HG03095 (cell line): ENCODE measurements at regions not wholly inside any gene's neighbourhood (a gene's known extent, or its start where the extent isn't known, plus 50 kb on each side); places are given as distances from the start of the nearest gene placed in this dataset.
"Not testable (repeated sequence)": the region's sequence is repeated elsewhere in the genome, so short reads cannot be mapped to it uniquely, and the experiment has no call there.

ENCODE experiments used
- ATAC-seq: cut with Tn5 transposase; IDR thresholded peaks from one replicate; pipeline ENCODE4 v1.9.1; 2021; ENCODE audit warnings: moderate library complexity; ENCODE audit not compliant: unreplicated experiment

- no peak for ATAC-seq
These were observed 137.2 kb upstream of the CENPW start for GRCh38 chr6:126202707-126203106.

GRCh38 chr6:126204126-126204525 is 135.8 kb upstream of the CENPW start:
- no peak for ATAC-seq

- ATAC-seq, result no peak
These were observed 135.3 kb upstream of the CENPW start for GRCh38 chr6:126204598-126204997.

GRCh38 chr6:126206504-126207246 is 133.2 kb upstream of the CENPW start:
- no peak for ATAC-seq

GRCh38 chr6:126210398-126211075 is 129.4 kb upstream of the CENPW start:
- ATAC-seq, result no peak

GRCh38 chr6:126217497-126217896 is 122.4 kb upstream of the CENPW start:
- ATAC-seq, result no peak

GRCh38 chr6:126220901-126221300 is 119.0 kb upstream of the CENPW start:
- ATAC-seq, result not testable (repeated sequence)

GRCh38 chr6:126227833-126228702 is 111.8 kb upstream of the CENPW start:
- no peak for ATAC-seq

GRCh38 chr6:126232671-126233070 is 107.2 kb upstream of the CENPW start:
- no peak for ATAC-seq

GRCh38 chr6:126233192-126233591 is 106.7 kb upstream of the CENPW start:
- no peak for ATAC-seq

- no peak for ATAC-seq
These were observed 104.6 kb upstream of the CENPW start for GRCh38 chr6:126235363-126235762.

- ATAC-seq, result no peak
These were observed 94.8 kb upstream of the CENPW start for GRCh38 chr6:126245077-126245476.

GRCh38 chr6:126252154-126252553 is 87.8 kb upstream of the CENPW start:
- no peak for ATAC-seq

- no peak for ATAC-seq
These were observed 86.5 kb upstream of the CENPW start for GRCh38 chr6:126253431-126253830.

GRCh38 chr6:126258150-126258549 is 81.8 kb upstream of the CENPW start:
- no peak for ATAC-seq

- no peak for ATAC-seq
These were observed 78.0 kb upstream of the CENPW start for GRCh38 chr6:126261792-126262421.

GRCh38 chr6:126264265-126264664 is 75.7 kb upstream of the CENPW start:
- ATAC-seq, result no peak

- ATAC-seq, result no peak
These were observed 73.3 kb upstream of the CENPW start for GRCh38 chr6:126266664-126267063.

- ATAC-seq, result peak; percentile 20
These were observed 72.3 kb upstream of the CENPW start for GRCh38 chr6:126267626-126268025.

- ATAC-seq, result peak; percentile 90
These were observed 71.8 kb upstream of the CENPW start for GRCh38 chr6:126268092-126268491.

- ATAC-seq, result no peak
These were observed 59.6 kb upstream of the CENPW start for GRCh38 chr6:126280287-126280686.
